ENCODE measurements at regions not wholly inside any gene's neighbourhood (a gene's known extent, or its start where the extent isn't known, plus 50 kb on each side); places are given as distances from the start of the nearest gene placed in this dataset.

- H3K9me3 ChIP-seq (ENCODE audit: control insufficient read depth, insufficient read depth, low read length) = no peaks in the 10 kb centered on the region
- no peak for DNase-seq (ENCODE audit: low read depth, low spot score)
- no peaks in the 10 kb centered on the region for H3K27me3 ChIP-seq (ENCODE audit: control insufficient read depth, insufficient read depth, low read length)
- no peak overlapping the region for H3K4me3 ChIP-seq (ENCODE audit: low read depth, low read length)
- CTCF ChIA-PET = no interaction called here
- no peak for TF ChIP-seq CTCF (IDR thresholded peaks at IDR 0.05; ENCODE audit: low read depth, low read length)
- H3K27ac ChIP-seq (ENCODE audit: low read depth, low read length) = no peak overlapping the region
- POLR2A ChIA-PET = no interaction called here
Observed at GRCh38 chr11:37378958-37379357, 780.9 kb upstream of the RAG2 start.

GRCh38 chr11:37372667-37373066, 774.6 kb upstream of the RAG2 start:
- Histone ChIP-seq H3K4me3 (ENCODE audit: low read depth, low read length) (no peak overlapping the region), H3K27me3 (ENCODE audit: control insufficient read depth, insufficient read depth, low read length) (no peaks in the 10 kb centered on the region), H3K9me3 (ENCODE audit: control insufficient read depth, insufficient read depth, low read length) (no peaks in the 10 kb centered on the region), H3K27ac (ENCODE audit: low read depth, low read length) (no peak overlapping the region)
- TF ChIP-seq CTCF (IDR thresholded peaks at IDR 0.05; ENCODE audit: low read depth, low read length) = no peak
- CTCF ChIA-PET = no interaction called here
- POLR2A ChIA-PET = no interaction called here
- no peak for DNase-seq (ENCODE audit: low read depth, low spot score)

- no peaks in the 10 kb centered on the region for H3K9me3 ChIP-seq (ENCODE audit: control insufficient read depth, insufficient read depth, low read length)
- H3K4me3 ChIP-seq (ENCODE audit: low read depth, low read length) = no peak overlapping the region
- CTCF ChIA-PET = no interaction called here
- POLR2A ChIA-PET = no interaction called here
- no peaks in the 10 kb centered on the region for H3K27me3 ChIP-seq (ENCODE audit: control insufficient read depth, insufficient read depth, low read length)
- H3K27ac ChIP-seq (ENCODE audit: low read depth, low read length) = no peak overlapping the region
- no peak for DNase-seq (ENCODE audit: low read depth, low spot score)
- no peak for TF ChIP-seq CTCF (IDR thresholded peaks at IDR 0.05; ENCODE audit: low read depth, low read length)
Observed at GRCh38 chr11:37371346-37371970, 773.4 kb upstream of the RAG2 start.

- POLR2A ChIA-PET = no interaction called here
- Histone ChIP-seq H3K9me3 (ENCODE audit: control insufficient read depth, insufficient read depth, low read length) (no peaks in the 10 kb centered on the region), H3K4me3 (ENCODE audit: low read depth, low read length) (no peak overlapping the region), H3K27me3 (ENCODE audit: control insufficient read depth, insufficient read depth, low read length) (no peaks in the 10 kb centered on the region), H3K27ac (ENCODE audit: low read depth, low read length) (no peak overlapping the region)
- CTCF ChIA-PET = no interaction called here
- no peak for TF ChIP-seq CTCF (IDR thresholded peaks at IDR 0.05; ENCODE audit: low read depth, low read length)
- no peak for DNase-seq (ENCODE audit: low read depth, low spot score)
Observed at GRCh38 chr11:37370817-37371216, 772.8 kb upstream of the RAG2 start.

- ChIA-PET POLR2A (no interaction called here), CTCF (no interaction called here)
- no peak for DNase-seq (ENCODE audit: low read depth, low spot score)
- Histone ChIP-seq H3K27ac (ENCODE audit: low read depth, low read length) (no peak overlapping the region), H3K9me3 (ENCODE audit: control insufficient read depth, insufficient read depth, low read length) (no peaks in the 10 kb centered on the region), H3K27me3 (ENCODE audit: control insufficient read depth, insufficient read depth, low read length) (no peaks in the 10 kb centered on the region), H3K4me3 (ENCODE audit: low read depth, low read length) (no peak overlapping the region)
- no peak for TF ChIP-seq CTCF (IDR thresholded peaks at IDR 0.05; ENCODE audit: low read depth, low read length)
Observed at GRCh38 chr11:37364246-37364839, 766.3 kb upstream of the RAG2 start.
